Stimulated activated CD4-positive, alpha-beta T cell treated with anti-CD3 and anti-CD28 coated beads, Interleukin-4, amount 100 ng/mL, for 48 hours (primary cell): ENCODE measurements at regions not wholly inside any gene's neighbourhood (a gene's known extent, or its start where the extent isn't known, plus 50 kb on each side); places are given as distances from the start of the nearest gene placed in this dataset.

Experiments used
- DNase-seq, 2 donors: peaks; one replicate each; pipeline ENCODE4 v3.0.0-alpha.2; 2020; ENCODE audit warnings: low read depth in 2 of 2

- no peak for DNase-seq
These were observed 264.6 kb upstream of the CLINT1 start for GRCh38 chr5:158123595-158123994.

- DNase-seq, result no peak
These were observed 262.7 kb upstream of the CLINT1 start for GRCh38 chr5:158121678-158122077.

GRCh38 chr5:158120760-158121159 is 261.8 kb upstream of the CLINT1 start:
- DNase-seq, result no peak

- no peak for DNase-seq
These were observed 261.2 kb upstream of the CLINT1 start for GRCh38 chr5:158119961-158120723.

- no peak for DNase-seq
These were observed 258.7 kb upstream of the CLINT1 start for GRCh38 chr5:158117467-158118160.

- DNase-seq, result no peak
These were observed 258.0 kb upstream of the CLINT1 start for GRCh38 chr5:158116965-158117364.

GRCh38 chr5:158115468-158115867 is 256.5 kb upstream of the CLINT1 start:
- no peak for DNase-seq

- no peak for DNase-seq
These were observed 249.2 kb upstream of the CLINT1 start for GRCh38 chr5:158108177-158108576.

- no peak for DNase-seq
These were observed 241.5 kb upstream of the CLINT1 start for GRCh38 chr5:158100373-158100888.

GRCh38 chr5:158099571-158100105 is 240.7 kb upstream of the CLINT1 start:
- DNase-seq, result no peak

GRCh38 chr5:158096835-158097234 is 237.9 kb upstream of the CLINT1 start:
- DNase-seq, result no peak

- no peak for DNase-seq
These were observed 227.9 kb upstream of the CLINT1 start for GRCh38 chr5:158086856-158087255.

GRCh38 chr5:158084292-158084691 is 225.3 kb upstream of the CLINT1 start:
- no peak for DNase-seq

- no peak for DNase-seq
These were observed 223.8 kb upstream of the CLINT1 start for GRCh38 chr5:158082696-158083287.

- DNase-seq, result no peak
These were observed 221.2 kb upstream of the CLINT1 start for GRCh38 chr5:158080112-158080511.

- no peak for DNase-seq
These were observed 220.2 kb upstream of the CLINT1 start for GRCh38 chr5:158079097-158079496.

- peak; percentile 12 to 20 for DNase-seq
These were observed 216.2 kb upstream of the CLINT1 start for GRCh38 chr5:158074992-158075769.

- no peak for DNase-seq
These were observed 215.6 kb upstream of the CLINT1 start for GRCh38 chr5:158074597-158074991.

- DNase-seq, result no peak
These were observed 211.9 kb upstream of the CLINT1 start for GRCh38 chr5:158070859-158071258.

GRCh38 chr5:158069838-158070237 is 210.9 kb upstream of the CLINT1 start:
- DNase-seq, result no peak

GRCh38 chr5:158068964-158069363 is 210.0 kb upstream of the CLINT1 start:
- no peak for DNase-seq

- DNase-seq, result no peak
These were observed 207.1 kb upstream of the CLINT1 start for GRCh38 chr5:158066076-158066475.
